Suprapubic skin (tissue), 4 donors: ENCODE measurements at regions not wholly inside any gene's neighbourhood (a gene's known extent, or its start where the extent isn't known, plus 50 kb on each side); places are given as distances from the start of the nearest gene placed in this dataset.
A peak's percentile ranks its signal among the peaks of the same experiment; 100 is the strongest.

Experiments
- DNase-seq, 2 donors: peaks; one replicate each; pipeline ENCODE4 v3.0.0-alpha.2; 2019; ENCODE audit warnings: low spot score in 2 of 2
- H3K27ac ChIP-seq: fragments of 200-600 bp; sonication (generic); one replicate; pipeline ENCODE4 v1.5.1; 2019
- H3K27me3 ChIP-seq: fragments of 200-600 bp; sonication (generic); one replicate; pipeline ENCODE4 v1.5.1; 2019
- H3K36me3 ChIP-seq: fragments of 200-600 bp; sonication (generic); one replicate; pipeline ENCODE4 v1.5.1; 2019
- H3K4me1 ChIP-seq: fragments of 200-600 bp; sonication (generic); one replicate; pipeline ENCODE4 v1.5.1; 2019
- H3K4me3 ChIP-seq: fragments of 200-600 bp; sonication (generic); one replicate; pipeline ENCODE4 v1.5.1; 2019; ENCODE audit warnings: mild to moderate bottlenecking
- H3K9me3 ChIP-seq: fragments of 200-600 bp; sonication (generic); one replicate; pipeline ENCODE4 v1.5.1; 2019
- CTCF ChIP-seq, 2 donors: fragments of 200-600 bp in 1 of 2; fragments of 450-650 bp in 1 of 2; sonication (generic) in 1 of 2; IDR thresholded peaks; one replicate each; pipeline ENCODE4 v1.5.1; 2016 to 2019; ENCODE audit warnings: antibody characterized with exemption in 2 of 2, mild to moderate bottlenecking in 1 of 2, moderate library complexity in 1 of 2
- EP300 ChIP-seq: sonication (generic); formaldehyde crosslinking; IDR thresholded peaks from one replicate; pipeline ENCODE4 v1.6.1; 2017; ENCODE audit warnings: antibody characterized with exemption
- POLR2A ChIP-seq, 2 donors: fragments of 450-650 bp; IDR thresholded peaks; one replicate each; pipeline ENCODE4 v1.6.1; 2017; ENCODE audit warnings: antibody characterized with exemption in 2 of 2, mild to moderate bottlenecking in 2 of 2, moderate library complexity in 2 of 2
- POLR2AphosphoS5 ChIP-seq, 3 donors: sonication (generic); formaldehyde crosslinking; IDR thresholded peaks; one replicate each; pipeline ENCODE4 v1.6.1; 2017; ENCODE audit warnings: antibody characterized with exemption in 3 of 3
- WGBS: methylation state at CpG from one replicate; pipeline ENCODE4 v1.1.5; 2018; 5-methylcytosine and 5-hydroxymethylcytosine counted together

- H3K4me1 ChIP-seq: peaks cover 8% of the 10 kb centered on the region
- H3K27ac ChIP-seq: no peak overlapping the region
- WGBS: 80% methylated on average over 4 of the region's 4 CpGs
- no peaks in the 10 kb centered on the region for H3K27me3 ChIP-seq
- H3K4me3 ChIP-seq: no peak overlapping the region
- TF ChIP-seq POLR2AphosphoS5 (IDR thresholded peaks at IDR 0.05) (no peak), EP300 (no peak), CTCF (IDR thresholded peaks at IDR 0.05) (no peak), POLR2A (IDR thresholded peaks at IDR 0.05) (no peak)
- no peak for DNase-seq
- H3K9me3 ChIP-seq: no peaks in the 10 kb centered on the region
- H3K36me3 ChIP-seq: no peaks in the 10 kb centered on the region
These were observed 94.8 kb upstream of the SGIP1 start for GRCh38 chr1:66439031-66439740.

- no peak for DNase-seq
- Histone ChIP-seq H3K9me3 (no peaks in the 10 kb centered on the region), H3K27me3 (no peaks in the 10 kb centered on the region), H3K36me3 (no peaks in the 10 kb centered on the region), H3K27ac (no peak overlapping the region), H3K4me1 (peaks cover 3% of the 10 kb centered on the region), H3K4me3 (no peak overlapping the region)
- TF ChIP-seq CTCF (IDR thresholded peaks at IDR 0.05): no peak
- no peak for TF ChIP-seq POLR2AphosphoS5 (IDR thresholded peaks at IDR 0.05)
- WGBS: 93% methylated on average over 1 of the region's 1 CpG
These were observed 90.2 kb upstream of the SGIP1 start for GRCh38 chr1:66443793-66444192.

- H3K4me1 ChIP-seq: peaks cover 3% of the 10 kb centered on the region
- H3K4me3 ChIP-seq: no peak overlapping the region
- WGBS: 76% methylated on average over 3 of the region's 3 CpGs
- H3K36me3 ChIP-seq: no peaks in the 10 kb centered on the region
- no peak for DNase-seq
- TF ChIP-seq POLR2A (IDR thresholded peaks at IDR 0.05) (no peak), POLR2AphosphoS5 (IDR thresholded peaks at IDR 0.05) (no peak), EP300 (no peak)
- H3K9me3 ChIP-seq: no peaks in the 10 kb centered on the region
- H3K27ac ChIP-seq: no peak overlapping the region
- no peaks in the 10 kb centered on the region for H3K27me3 ChIP-seq
These were observed 89.3 kb upstream of the SGIP1 start for GRCh38 chr1:66444438-66445265.

GRCh38 chr1:66445492-66446181 lies 88.3 kb upstream of the SGIP1 start:
- Histone ChIP-seq H3K27ac (no peak overlapping the region), H3K4me3 (no peak overlapping the region), H3K9me3 (no peaks in the 10 kb centered on the region), H3K27me3 (no peaks in the 10 kb centered on the region), H3K36me3 (no peaks in the 10 kb centered on the region), H3K4me1 (peaks cover 3% of the 10 kb centered on the region)
- TF ChIP-seq CTCF (IDR thresholded peaks at IDR 0.05): no peak
- no peak for TF ChIP-seq POLR2AphosphoS5 (IDR thresholded peaks at IDR 0.05)
- TF ChIP-seq POLR2A (IDR thresholded peaks at IDR 0.05): no peak
- TF ChIP-seq EP300: no peak
- WGBS: 83% methylated on average over 5 of the region's 5 CpGs
- DNase-seq: no peak

GRCh38 chr1:66446261-66447001 lies 87.5 kb upstream of the SGIP1 start:
- TF ChIP-seq POLR2A (IDR thresholded peaks at IDR 0.05) (no peak), CTCF (IDR thresholded peaks at IDR 0.05) (peak; percentile 73 to 90)
- 15% methylated on average over 8 of the region's 8 CpGs for WGBS
- Histone ChIP-seq H3K27ac (no peak overlapping the region), H3K9me3 (no peaks in the 10 kb centered on the region), H3K4me3 (no peak overlapping the region), H3K27me3 (no peaks in the 10 kb centered on the region), H3K4me1 (peaks cover 3% of the 10 kb centered on the region), H3K36me3 (no peaks in the 10 kb centered on the region)
- DNase-seq: no peak
